Loucy (cell line): ENCODE measurements at regions not wholly inside any gene's neighbourhood (a gene's known extent, or its start where the extent isn't known, plus 50 kb on each side); places are given as distances from the start of the nearest gene placed in this dataset.

ENCODE experiments used
- CTCF ChIP-seq: fragments of 200-600 bp; sonication (generic); conservative IDR thresholded peaks from 2 replicates; pipeline ENCODE4 v1.5.1; 2014; ENCODE audit warnings: mild to moderate bottlenecking, antibody characterized with exemption, low read length
- EZH2phosphoT487 ChIP-seq: fragments of 200-600 bp; IDR thresholded peaks from 2 replicates; pipeline ENCODE4 v1.6.1; 2018; ENCODE audit warnings: antibody characterized with exemption, mild to moderate bottlenecking, moderate library complexity, borderline replicate concordance

GRCh38 chr10:9602998-9603397 lies 1414.7 kb upstream of the CELF2 start:
- TF ChIP-seq CTCF (no peak), EZH2phosphoT487 (no peak)
